HG03354 (cell line): ENCODE measurements at regions not wholly inside any gene's neighbourhood (a gene's known extent, or its start where the extent isn't known, plus 50 kb on each side); places are given as distances from the start of the nearest gene placed in this dataset.

Experiments
- ATAC-seq: cut with Tn5 transposase; IDR thresholded peaks from one replicate; pipeline ENCODE4 v1.9.1; 2021; ENCODE audit warnings: mild to moderate bottlenecking; ENCODE audit not compliant: unreplicated experiment, poor library complexity, severe bottlenecking

- ATAC-seq: no peak
Observed at GRCh38 chr11:119479685-119480275, 56.8 kb upstream of the THY1 start.

- ATAC-seq: no peak
Observed at GRCh38 chr11:119478711-119479285, 55.8 kb upstream of the THY1 start.

GRCh38 chr11:119476666-119477331 lies 53.8 kb upstream of the THY1 start:
- ATAC-seq: no peak

GRCh38 chr11:119476038-119476437 lies 53.1 kb upstream of the THY1 start:
- no peak for ATAC-seq

- ATAC-seq: no peak
Observed at GRCh38 chr11:119474682-119475596, 52.0 kb upstream of the THY1 start.

GRCh38 chr11:119473901-119474681 lies 51.1 kb upstream of the THY1 start:
- ATAC-seq: no peak

- no peak for ATAC-seq
Observed at GRCh38 chr11:119473226-119473625, 50.3 kb upstream of the THY1 start.

- no peak for ATAC-seq
Observed at GRCh38 chr11:119472856-119473222, 49.9 kb upstream of the THY1 start.
